B cell (primary cell): ENCODE measurements at regions not wholly inside any gene's neighbourhood (a gene's known extent, or its start where the extent isn't known, plus 50 kb on each side); places are given as distances from the start of the nearest gene placed in this dataset.
"Not testable (repeated sequence)": the region's sequence is repeated elsewhere in the genome, so short reads cannot be mapped to it uniquely, and the experiment has no call there.

Experiments
- ATAC-seq: fragments of 200-7000 bp; cut with Tn5 transposase; one replicate; pipeline ENCODE4 v1.10.0; 2021; ENCODE audit warnings: low read depth, mild to moderate bottlenecking, moderate number of reproducible peaks, moderate library complexity
- CTCF ChIA-PET: fragments of 350-600 bp; sonication (Branson Sonifier 250); formaldehyde crosslinking; loops from one replicate; lab custom pipeline; 2021; ENCODE audit warnings: antibody characterized with exemption, inconsistent platforms; lab: Charles Lee
- POLR2A ChIA-PET: fragments of 350-600 bp; sonication (Branson Sonifier 250); formaldehyde crosslinking; loops from one replicate; lab custom pipeline; 2021; ENCODE audit warnings: antibody characterized with exemption; lab: Charles Lee
- DNase-seq: peaks from one replicate; pipeline ENCODE4 v3.0.0; 2013
- H2AFZ ChIP-seq: 2 replicates; pipeline ENCODE4 v1.6.1; 2012; ENCODE audit warnings: mild to moderate bottlenecking, low read depth, low read length; ENCODE audit not compliant: insufficient read depth, poor library complexity, severe bottlenecking
- H3K27ac ChIP-seq, 2 donors: 1 replicate in 1 of 2; 2 replicates in 1 of 2; pipeline ENCODE4 v1.5.1; 2012 to 2013; ENCODE audit warnings: low read length in 2 of 2, mild to moderate bottlenecking in 2 of 2, moderate library complexity in 1 of 2
- H3K27me3 ChIP-seq, 4 experiments: fragments of 200-600 bp in 1 of 4; sonication (generic) in 1 of 4; replicated peaks in 1 of 4; 1 replicate in 2 of 4; 2 replicates in 2 of 4; pipeline versions ENCODE4 v1.6.1 to v1.7.0; 2013 to 2016; ENCODE audit warnings: low read length in 3 of 4, mild to moderate bottlenecking in 2 of 4, mixed read lengths in 1 of 4, moderate library complexity in 1 of 4; ENCODE audit not compliant: insufficient read depth in 4 of 4, control insufficient read depth in 3 of 4; ENCODE audit errors: control extremely low read depth in 1 of 4
- H3K36me3 ChIP-seq, 2 experiments: replicated peaks in 1 of 2; 1 replicate in 1 of 2; 2 replicates in 1 of 2; pipeline versions ENCODE4 v1.6.1 to v1.7.1; 2013; ENCODE audit warnings: low read length in 1 of 2; ENCODE audit not compliant: insufficient read depth in 2 of 2, control insufficient read depth in 1 of 2; ENCODE audit errors: control extremely low read depth in 1 of 2, extremely low read depth in 1 of 2
- H3K4me1 ChIP-seq, 2 donors: fragments of 200-600 bp in 1 of 2; sonication (generic) in 1 of 2; 1 replicate in 1 of 2; 2 replicates in 1 of 2; pipeline versions ENCODE4 v1.5.1 to v1.6.1; 2013 to 2017; ENCODE audit warnings: low read length in 2 of 2; ENCODE audit not compliant: control insufficient read depth in 2 of 2, insufficient read depth in 2 of 2
- H3K4me2 ChIP-seq: replicated peaks from 2 replicates; pipeline ENCODE3; 2012; ENCODE audit warnings: mild to moderate bottlenecking, low read depth, low read length; ENCODE audit not compliant: poor library complexity, severe bottlenecking
- H3K4me3 ChIP-seq, 5 experiments: fragments of 200-600 bp in 1 of 5; sonication (generic) in 1 of 5; 1 replicate in 3 of 5; 2 replicates in 2 of 5; pipeline versions ENCODE4 v1.5.1 to v1.7.0; 2011 to 2016; ENCODE audit warnings: low read length in 4 of 5, mild to moderate bottlenecking in 4 of 5, low read depth in 2 of 5, control low read depth in 1 of 5, moderate library complexity in 1 of 5; ENCODE audit not compliant: insufficient read depth in 1 of 5; ENCODE audit errors: control extremely low read depth in 1 of 5, extremely low read depth in 1 of 5
- H3K79me2 ChIP-seq: fragments of 200-600 bp; sonication (generic); one replicate; pipeline ENCODE4 v1.6.0; 2016; ENCODE audit warnings: low read length; ENCODE audit not compliant: control insufficient read depth, insufficient read depth
- H3K9ac ChIP-seq: fragments of 200-600 bp; sonication (generic); 2 replicates; pipeline ENCODE4 v1.6.1; 2017; ENCODE audit warnings: mild to moderate bottlenecking, low read length, moderate library complexity
- H3K9me3 ChIP-seq, 3 donors: one replicate each; pipeline versions ENCODE4 v1.6.1 to v1.7.1; 2013; ENCODE audit warnings: low read length in 2 of 3; ENCODE audit not compliant: control insufficient read depth in 2 of 3, insufficient read depth in 1 of 3; ENCODE audit errors: control extremely low read depth in 1 of 3
- H4K20me1 ChIP-seq: 2 replicates; pipeline ENCODE4 v1.6.0; 2012; ENCODE audit warnings: mild to moderate bottlenecking, low read length; ENCODE audit not compliant: insufficient read depth, control insufficient read depth, poor library complexity, severe bottlenecking
- H3K27ac Mint-ChIP-seq: one replicate; pipeline ENCODE4 v1.8.0; 2021; ENCODE audit warnings: mixed read lengths
- H3K27me3 Mint-ChIP-seq: one replicate; pipeline ENCODE4 v1.8.0; 2021; ENCODE audit warnings: mixed read lengths
- H3K4me1 Mint-ChIP-seq: one replicate; pipeline ENCODE4 v1.8.0; 2021; ENCODE audit warnings: mixed read lengths
- H3K4me3 Mint-ChIP-seq: one replicate; pipeline ENCODE4 v1.8.0; 2021; ENCODE audit warnings: mixed read lengths
- H3K9me3 Mint-ChIP-seq: one replicate; pipeline ENCODE4 v1.8.0; 2022; ENCODE audit warnings: mixed read lengths; ENCODE audit not compliant: insufficient read depth
- CTCF ChIP-seq: fragments of 200-600 bp; IDR thresholded peaks from one replicate; pipeline ENCODE4 v1.8.0; 2022; ENCODE audit warnings: antibody characterized with exemption, mild to moderate bottlenecking
- EZH2 ChIP-seq: IDR thresholded peaks from 2 replicates; pipeline ENCODE4 v1.6.1; 2012; ENCODE audit warnings: borderline replicate concordance, low read depth, mild to moderate bottlenecking, moderate library complexity, low read length; ENCODE audit not compliant: insufficient read depth, poor library complexity, severe bottlenecking
- WGBS: methylation state at CpG from one replicate; pipeline ENCODE4 v1.1.5; 2013; ENCODE audit warnings: missing lambda C conversion rate; ENCODE audit not compliant: insufficient coverage; 5-methylcytosine and 5-hydroxymethylcytosine counted together
- intact Hi-C: fragments of 100-400 bp; cut with micrococcal nuclease; formaldehyde crosslinking; loops from one replicate; pipeline ENCODE4 v1.10.0; 2022

GRCh38 chr1:208350815-208351214, 106.6 kb upstream of the PLXNA2 start:
- no peak overlapping the region for H3K27ac ChIP-seq
- no peak overlapping the region for H3K9ac ChIP-seq
- no CpG with 5 or more reads among the region's 1 CpG for WGBS
- H3K4me2 ChIP-seq, result no peak overlapping the region
- Mint-ChIP-seq H3K4me1 (no peaks in the 10 kb centered on the region), H3K9me3 (no peaks in the 10 kb centered on the region), H3K4me3 (no peak overlapping the region), H3K27me3 (peaks cover 8% of the 10 kb centered on the region), H3K27ac (no peak overlapping the region)
- no peaks in the 10 kb centered on the region for H3K9me3 ChIP-seq
- no peaks in the 10 kb centered on the region for H3K4me1 ChIP-seq
- no peak for TF ChIP-seq EZH2
- no peak for TF ChIP-seq CTCF
- no peaks in the 10 kb centered on the region for H3K79me2 ChIP-seq
- no peaks in the 10 kb centered on the region for H3K27me3 ChIP-seq
- no peaks in the 10 kb centered on the region for H4K20me1 ChIP-seq
- intact Hi-C loops, result no loop called here
- H3K4me3 ChIP-seq, result no peak overlapping the region
- ChIA-PET POLR2A (no interaction called here), CTCF (interaction anchor here (0.7 kb wide), 1 partner anchor 898 kb away, joined by 3 read pairs; no protein-coding TSS in a partner anchor)
- no peak for ATAC-seq
- no peak overlapping the region for H2AFZ ChIP-seq
- no peak for DNase-seq
- no peaks in the 10 kb centered on the region for H3K36me3 ChIP-seq

GRCh38 chr1:208351838-208352237, 107.7 kb upstream of the PLXNA2 start:
- DNase-seq (no peak), ATAC-seq (no peak)
- H3K27me3 ChIP-seq, result no peaks in the 10 kb centered on the region
- Mint-ChIP-seq H3K9me3 (no peaks in the 10 kb centered on the region), H3K4me1 (no peaks in the 10 kb centered on the region), H3K27ac (no peak overlapping the region), H3K27me3 (peaks cover 5% of the 10 kb centered on the region), H3K4me3 (no peak overlapping the region)
- intact Hi-C loops, result no loop called here
- H3K4me1 ChIP-seq, result no peaks in the 10 kb centered on the region
- H3K4me2 ChIP-seq, result no peak overlapping the region
- H4K20me1 ChIP-seq, result no peaks in the 10 kb centered on the region
- H3K36me3 ChIP-seq, result no peaks in the 10 kb centered on the region
- TF ChIP-seq EZH2, result no peak
- TF ChIP-seq CTCF, result no peak
- H3K9ac ChIP-seq, result no peak overlapping the region
- no peak overlapping the region for H3K27ac ChIP-seq
- no peaks in the 10 kb centered on the region for H3K79me2 ChIP-seq
- WGBS, result no CpG with 5 or more reads among the region's 8 CpGs
- ChIA-PET CTCF (no interaction called here), POLR2A (no interaction called here)
- H2AFZ ChIP-seq, result no peak overlapping the region
- no peak overlapping the region for H3K4me3 ChIP-seq
- no peaks in the 10 kb centered on the region for H3K9me3 ChIP-seq

- CTCF ChIA-PET, DNase-seq, H3K9me3 ChIP-seq, H3K9ac ChIP-seq, H2AFZ ChIP-seq, ATAC-seq, H4K20me1 ChIP-seq, H3K27ac ChIP-seq, H3K9me3 Mint-ChIP-seq, H3K4me2 ChIP-seq, H3K79me2 ChIP-seq, H3K36me3 ChIP-seq, H3K4me1 Mint-ChIP-seq, H3K27ac Mint-ChIP-seq, intact Hi-C loops, H3K4me3 ChIP-seq, H3K4me1 ChIP-seq, H3K4me3 Mint-ChIP-seq, H3K27me3 Mint-ChIP-seq, H3K27me3 ChIP-seq, POLR2A ChIA-PET: not testable (repeated sequence)
- WGBS, result 100% methylated on average over 2 of the region's 5 CpGs
These were observed 109.6 kb upstream of the PLXNA2 start for GRCh38 chr1:208353797-208354196.
